MM.1S (cell line): ENCODE measurements at regions not wholly inside any gene's neighbourhood (a gene's known extent, or its start where the extent isn't known, plus 50 kb on each side); places are given as distances from the start of the nearest gene placed in this dataset.

Source experiments
- EZH2 ChIP-seq: fragments of 300-600 bp; sonication (generic); optimal IDR thresholded peaks from 2 replicates; pipeline ENCODE3; 2017; ENCODE audit warnings: low read depth, mild to moderate bottlenecking, antibody characterized with exemption, low read length, mixed read lengths
- TF ChIP-seq, protein P1 (sequence below): fragments of 300-600 bp; sonication (generic); IDR thresholded peaks from 2 replicates; pipeline ENCODE4 v1.5.1; 2016; ENCODE audit warnings: antibody characterized with exemption, low read length, mixed read lengths

GRCh38 chr5:111626473-111627148, 114.3 kb upstream of the STARD4 start:
- TF ChIP-seq, protein P1, sequence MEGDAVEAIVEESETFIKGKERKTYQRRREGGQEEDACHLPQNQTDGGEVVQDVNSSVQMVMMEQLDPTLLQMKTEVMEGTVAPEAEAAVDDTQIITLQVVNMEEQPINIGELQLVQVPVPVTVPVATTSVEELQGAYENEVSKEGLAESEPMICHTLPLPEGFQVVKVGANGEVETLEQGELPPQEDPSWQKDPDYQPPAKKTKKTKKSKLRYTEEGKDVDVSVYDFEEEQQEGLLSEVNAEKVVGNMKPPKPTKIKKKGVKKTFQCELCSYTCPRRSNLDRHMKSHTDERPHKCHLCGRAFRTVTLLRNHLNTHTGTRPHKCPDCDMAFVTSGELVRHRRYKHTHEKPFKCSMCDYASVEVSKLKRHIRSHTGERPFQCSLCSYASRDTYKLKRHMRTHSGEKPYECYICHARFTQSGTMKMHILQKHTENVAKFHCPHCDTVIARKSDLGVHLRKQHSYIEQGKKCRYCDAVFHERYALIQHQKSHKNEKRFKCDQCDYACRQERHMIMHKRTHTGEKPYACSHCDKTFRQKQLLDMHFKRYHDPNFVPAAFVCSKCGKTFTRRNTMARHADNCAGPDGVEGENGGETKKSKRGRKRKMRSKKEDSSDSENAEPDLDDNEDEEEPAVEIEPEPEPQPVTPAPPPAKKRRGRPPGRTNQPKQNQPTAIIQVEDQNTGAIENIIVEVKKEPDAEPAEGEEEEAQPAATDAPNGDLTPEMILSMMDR: no peak
- TF ChIP-seq EZH2: no peak
